H1 (cell line): ENCODE measurements at regions not wholly inside any gene's neighbourhood (a gene's known extent, or its start where the extent isn't known, plus 50 kb on each side); places are given as distances from the start of the nearest gene placed in this dataset.

ENCODE experiments used
- CTCF ChIA-PET: fragments of 300-600 bp; sonication (Branson Sonifier 250); formaldehyde crosslinking; loops from one replicate; lab custom pipeline; 2021; ENCODE audit not compliant: partially characterized antibody; lab: Charles Lee
- POLR2A ChIA-PET: fragments of 300-600 bp; sonication (Branson Sonifier 250); formaldehyde crosslinking; loops from one replicate; lab custom pipeline; 2021; ENCODE audit warnings: inconsistent platforms; ENCODE audit not compliant: partially characterized antibody; lab: Charles Lee
- DNase-seq, 2 experiments: peaks; one replicate each; pipeline versions ENCODE4 v3.0.0 to v3.0.0-alpha.2; 2010 to 2022; ENCODE audit warnings: low spot score in 2 of 2, low read depth in 1 of 2, mixed read lengths in 1 of 2
- FAIRE-seq: peaks from 2 replicates; lab custom pipeline; 2011; peaks lifted over from hg19 to GRCh38; lab: Jason Lieb, UNC
- H2AFZ ChIP-seq: 2 replicates; pipeline ENCODE4 v1.8.1; 2012; ENCODE audit warnings: low read length, inconsistent platforms
- H2AK5ac ChIP-seq: 2 replicates; pipeline ENCODE4 v1.6.1; 2013; ENCODE audit warnings: low read depth, low read length
- H2BK120ac ChIP-seq: replicated peaks from 2 replicates; pipeline ENCODE3; 2013; ENCODE audit warnings: low read depth, low read length, inconsistent platforms
- H2BK12ac ChIP-seq: 2 replicates; pipeline ENCODE4 v1.6.1; 2013; ENCODE audit warnings: low read depth, low read length
- H2BK15ac ChIP-seq: 2 replicates; pipeline ENCODE4 v1.6.1; 2013; ENCODE audit warnings: low read length
- H2BK20ac ChIP-seq: 2 replicates; pipeline ENCODE4 v1.6.1; 2013; ENCODE audit warnings: low read length
- H2BK5ac ChIP-seq: 2 replicates; pipeline ENCODE4 v1.6.1; 2013; ENCODE audit warnings: low read depth, low read length
- H3K14ac ChIP-seq: 2 replicates; pipeline ENCODE4 v1.6.1; 2013; ENCODE audit warnings: inconsistent platforms; ENCODE audit not compliant: insufficient read length
- H3K18ac ChIP-seq: 2 replicates; pipeline ENCODE4 v1.6.1; 2013; ENCODE audit warnings: low read length; ENCODE audit errors: extremely low read depth
- H3K23ac ChIP-seq: 2 replicates; pipeline ENCODE4 v1.6.1; 2013; ENCODE audit warnings: inconsistent platforms; ENCODE audit not compliant: insufficient read length
- H3K23me2 ChIP-seq: 2 replicates; pipeline ENCODE4 v1.6.1; 2013; ENCODE audit warnings: low read depth, low read length
- H3K27ac ChIP-seq: 2 replicates; pipeline ENCODE4 v1.6.1; 2011; ENCODE audit warnings: low read depth, low read length, inconsistent platforms
- H3K27me3 ChIP-seq, 4 experiments: replicated peaks in 1 of 4; 1 replicate in 1 of 4; 2 replicates in 3 of 4; pipeline versions ENCODE4 v1.6.1 to v1.8.1; 2011 to 2013; ENCODE audit warnings: low read length in 3 of 4, mild to moderate bottlenecking in 3 of 4, inconsistent platforms in 2 of 4, mixed read lengths in 2 of 4, moderate library complexity in 1 of 4; ENCODE audit not compliant: control insufficient read depth in 3 of 4, insufficient read depth in 3 of 4; ENCODE audit errors: extremely low read depth in 1 of 4
- H3K36me3 ChIP-seq, 4 experiments: 2 replicates each; pipeline versions ENCODE4 v1.6.1 to v1.8.1; 2011 to 2013; ENCODE audit warnings: mild to moderate bottlenecking in 4 of 4, low read length in 3 of 4, moderate library complexity in 2 of 4, control low read depth in 1 of 4, inconsistent platforms in 1 of 4; ENCODE audit not compliant: insufficient read depth in 4 of 4, control insufficient read depth in 2 of 4
- H3K4ac ChIP-seq: replicated peaks from 2 replicates; pipeline ENCODE3; 2013; ENCODE audit warnings: low read length, low read depth, mixed read lengths, inconsistent platforms; ENCODE audit not compliant: insufficient read length
- H3K4me1 ChIP-seq, 4 experiments: replicated peaks in 1 of 4; 1 replicate in 1 of 4; 2 replicates in 3 of 4; pipeline versions ENCODE4 v1.6.1 to v1.8.1; 2011 to 2013; ENCODE audit warnings: low read length in 3 of 4, inconsistent platforms in 2 of 4, mixed read lengths in 1 of 4; ENCODE audit not compliant: insufficient read depth in 4 of 4, control insufficient read depth in 3 of 4
- H3K4me2 ChIP-seq, 2 experiments: 2 replicates each; pipeline versions ENCODE4 v1.6.1 to v1.8.1; 2011 to 2013; ENCODE audit warnings: low read depth in 2 of 2, low read length in 2 of 2, control low read depth in 1 of 2, inconsistent platforms in 1 of 2, mild to moderate bottlenecking in 1 of 2; ENCODE audit not compliant: insufficient read depth in 1 of 2
- H3K4me3 ChIP-seq, 4 experiments: fragments of 200-600, 300-600 bp in 1 of 4; sonication (generic), shearing (Covaris generic), sonication (Bioruptor Twin) in 1 of 4; 2 replicates each; pipeline versions ENCODE4 v1.5.1 to v1.8.1; 2011 to 2016; ENCODE audit warnings: low read length in 4 of 4, low read depth in 3 of 4, control low read depth in 2 of 4, inconsistent platforms in 2 of 4, mild to moderate bottlenecking in 2 of 4, mixed read lengths in 1 of 4, moderate library complexity in 1 of 4; ENCODE audit not compliant: insufficient read depth in 2 of 4; ENCODE audit errors: extremely low read depth in 1 of 4
- H3K56ac ChIP-seq: replicated peaks from 2 replicates; pipeline ENCODE3; 2013; ENCODE audit warnings: low read depth, mild to moderate bottlenecking, mixed read lengths, low read length, inconsistent platforms; ENCODE audit not compliant: insufficient read length
- H3K79me1 ChIP-seq: 2 replicates; pipeline ENCODE4 v1.6.1; 2013; ENCODE audit warnings: low read depth, low read length, control low read depth
- H3K79me2 ChIP-seq, 2 experiments: 2 replicates each; pipeline versions ENCODE4 v1.6.1 to v1.8.1; 2012 to 2013; ENCODE audit warnings: low read length in 2 of 2, mild to moderate bottlenecking in 2 of 2, inconsistent platforms in 1 of 2; ENCODE audit not compliant: insufficient read depth in 2 of 2, control insufficient read depth in 1 of 2
- H3K9ac ChIP-seq, 4 experiments: replicated peaks in 1 of 4; 1 replicate in 1 of 4; 2 replicates in 3 of 4; pipeline versions ENCODE4 v1.6.1 to v1.8.1; 2011 to 2013; ENCODE audit warnings: low read depth in 3 of 4, low read length in 3 of 4, control low read depth in 2 of 4, mild to moderate bottlenecking in 2 of 4, moderate library complexity in 2 of 4, inconsistent platforms in 1 of 4; ENCODE audit errors: extremely low read depth in 1 of 4
- H3K9me3 ChIP-seq, 2 experiments: 2 replicates each; pipeline versions ENCODE4 v1.6.1 to v1.8.1; 2012 to 2013; ENCODE audit warnings: mild to moderate bottlenecking in 2 of 2, moderate library complexity in 2 of 2, control low read depth in 1 of 2, inconsistent platforms in 1 of 2, low read depth in 1 of 2, low read length in 1 of 2, mixed read lengths in 1 of 2; ENCODE audit not compliant: insufficient read depth in 2 of 2
- H4K20me1 ChIP-seq, 2 experiments: replicated peaks in 1 of 2; 2 replicates each; pipeline versions ENCODE3 to v1.8.1; 2011 to 2013; ENCODE audit warnings: inconsistent platforms in 2 of 2, low read length in 2 of 2, mild to moderate bottlenecking in 1 of 2; ENCODE audit not compliant: insufficient read depth in 2 of 2, control insufficient read depth in 1 of 2
- H4K5ac ChIP-seq: 2 replicates; pipeline ENCODE4 v1.6.1; 2013; ENCODE audit warnings: low read length, low read depth, mixed read lengths, inconsistent platforms; ENCODE audit not compliant: insufficient read length
- H4K8ac ChIP-seq: 2 replicates; pipeline ENCODE4 v1.8.0; 2013; ENCODE audit warnings: mild to moderate bottlenecking, moderate library complexity, low read length, inconsistent platforms; ENCODE audit not compliant: insufficient read depth; ENCODE audit errors: extremely low read depth
- H4K91ac ChIP-seq: replicated peaks from 2 replicates; pipeline ENCODE3; 2013; ENCODE audit warnings: low read length, mixed read lengths, inconsistent platforms; ENCODE audit not compliant: insufficient read length
- BACH1 ChIP-seq: IDR thresholded peaks from 2 replicates; pipeline ENCODE4 v1.6.1; 2012; ENCODE audit warnings: low read length, improper control_type of control experiment
- BCL11A ChIP-seq, 2 experiments: IDR thresholded peaks; one replicate each; pipeline ENCODE4 v1.6.1; 2011; ENCODE audit warnings: low read depth in 2 of 2, low read length in 2 of 2, mild to moderate bottlenecking in 2 of 2
- CEBPB ChIP-seq: IDR thresholded peaks from 2 replicates; pipeline ENCODE4 v1.6.1; 2012; ENCODE audit warnings: low read depth, low read length
- CTBP2 ChIP-seq: IDR thresholded peaks from 2 replicates; pipeline ENCODE4 v1.7.0; 2011; ENCODE audit warnings: borderline replicate concordance, mild to moderate bottlenecking, moderate library complexity, mixed read lengths, low read length; ENCODE audit not compliant: insufficient read depth, insufficient read length
- HDAC2 ChIP-seq, 2 experiments: fragments of 300-600 bp in 1 of 2; sonication (generic) in 1 of 2; IDR thresholded peaks; 2 replicates each; pipeline ENCODE4 v1.6.1; 2011 to 2012; ENCODE audit warnings: low read depth in 2 of 2, low read length in 2 of 2, mild to moderate bottlenecking in 2 of 2, moderate library complexity in 2 of 2, borderline replicate concordance in 1 of 2, inconsistent platforms in 1 of 2
- MAX ChIP-seq: IDR thresholded peaks from 2 replicates; pipeline ENCODE4 v1.6.1; 2012; ENCODE audit warnings: inconsistent platforms
- SIN3A ChIP-seq, 2 experiments: IDR thresholded peaks in 1 of 2; conservative IDR thresholded peaks in 1 of 2; 2 replicates each; pipeline ENCODE4 v1.6.1; 2011 to 2012; ENCODE audit warnings: low read length in 2 of 2, improper control_type of control experiment in 1 of 2, low read depth in 1 of 2, mild to moderate bottlenecking in 1 of 2
- SIRT6 ChIP-seq: IDR thresholded peaks from one replicate; pipeline ENCODE4 v1.7.1; 2012; ENCODE audit warnings: low read length, inconsistent platforms
- WGBS, 2 experiments: shearing (Covaris generic) in 1 of 2; methylation state at CpG; one replicate each; pipeline versions ENCODE4 v1.1.6 to v1.1.7; 2013 to 2015; ENCODE audit warnings: low lambda C conversion rate in 2 of 2, mixed read lengths in 2 of 2, inconsistent platforms in 1 of 2, low coverage in 1 of 2, missing lambda C conversion rate in 1 of 2; ENCODE audit not compliant: insufficient replicate concordance in 2 of 2, insufficient coverage in 1 of 2, insufficient read length in 1 of 2; ENCODE audit errors: extremely low coverage in 1 of 2, missing lambda C conversion rate in 1 of 2; 5-methylcytosine and 5-hydroxymethylcytosine counted together
- TF ChIP-seq, protein P1 (sequence below), 3 experiments: IDR thresholded peaks; 1 replicate in 2 of 3; 2 replicates in 1 of 3; pipeline versions ENCODE4 v1.5.1 to v1.6.1; 2011; ENCODE audit warnings: low read length in 3 of 3, mild to moderate bottlenecking in 3 of 3, inconsistent platforms in 2 of 3, low read depth in 1 of 3, moderate library complexity in 1 of 3; ENCODE audit not compliant: insufficient read depth in 1 of 3; ENCODE audit errors: control extremely low read depth in 1 of 3
- TF ChIP-seq, protein P2 (sequence below): IDR thresholded peaks from 2 replicates; pipeline ENCODE4 v1.6.1; 2011; ENCODE audit warnings: low read length, improper control_type of control experiment

DNA sequence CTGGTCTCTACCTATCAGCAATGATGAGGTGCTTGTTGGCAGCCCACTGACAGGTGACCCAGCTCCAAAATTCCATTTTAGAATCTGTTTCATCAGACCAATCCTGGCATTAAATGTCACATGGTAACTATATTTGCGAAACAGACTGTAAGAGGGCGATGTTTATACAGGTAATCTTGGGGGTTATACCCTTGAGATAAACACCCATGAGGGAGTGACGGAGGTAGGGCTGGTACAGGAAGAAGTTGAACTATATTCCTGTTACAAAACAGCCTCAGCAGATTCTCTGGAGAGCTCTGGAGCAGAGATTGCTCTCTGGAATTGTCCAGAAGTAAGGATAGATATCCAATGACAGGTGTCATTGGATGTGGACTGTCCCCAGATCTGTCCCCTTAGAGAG is 444.8 kb upstream of the DPP6 start:
- no peak overlapping the region for H2BK20ac ChIP-seq
- H2AK5ac ChIP-seq: no peak overlapping the region
- no peaks in the 10 kb centered on the region for H3K27me3 ChIP-seq
- WGBS, 2 experiments: 86% methylated on average over 3 of the region's 3 CpGs; no CpG with 5 or more reads in 1 of the 2 experiments
- no peak overlapping the region for H3K18ac ChIP-seq
- peaks cover 24 to 43% of the 10 kb centered on the region in 2 experiments for H3K9me3 ChIP-seq
- H3K4me1 ChIP-seq: no peaks in the 10 kb centered on the region
- no peak overlapping the region for H4K5ac ChIP-seq
- no peaks in the 10 kb centered on the region for H3K23me2 ChIP-seq
- H2BK5ac ChIP-seq: no peak overlapping the region
- ChIA-PET CTCF (interaction anchor here (2.1 kb wide), 1 partner anchor 10 kb away, joined by 6 read pairs; no protein-coding TSS in a partner anchor), POLR2A (no interaction called here)
- no peak overlapping the region for H2BK120ac ChIP-seq
- no peaks in the 10 kb centered on the region for H4K20me1 ChIP-seq
- no peaks in the 10 kb centered on the region for H3K79me1 ChIP-seq
- no peak overlapping the region for H4K91ac ChIP-seq
- no peak overlapping the region for H3K4me2 ChIP-seq
- no peak overlapping the region for H4K8ac ChIP-seq
- no peak overlapping the region for H3K9ac ChIP-seq
- no peak overlapping the region for H2BK12ac ChIP-seq
- H3K4me3 ChIP-seq: no peak overlapping the region
- no peak overlapping the region for H3K4ac ChIP-seq
- H2BK15ac ChIP-seq: no peak overlapping the region
- no peaks in the 10 kb centered on the region for H3K79me2 ChIP-seq
- DNase-seq (no peak), FAIRE-seq (no peak)
- H3K36me3 ChIP-seq: no peaks in the 10 kb centered on the region
- no peak overlapping the region for H2AFZ ChIP-seq
- H3K27ac ChIP-seq: no peak overlapping the region
- no peak overlapping the region for H3K14ac ChIP-seq
- H3K56ac ChIP-seq: no peak overlapping the region
- H3K23ac ChIP-seq: no peak overlapping the region
- no peak for TF ChIP-seq CEBPB
- no peak for TF ChIP-seq CTBP2
- TF ChIP-seq, protein P1, sequence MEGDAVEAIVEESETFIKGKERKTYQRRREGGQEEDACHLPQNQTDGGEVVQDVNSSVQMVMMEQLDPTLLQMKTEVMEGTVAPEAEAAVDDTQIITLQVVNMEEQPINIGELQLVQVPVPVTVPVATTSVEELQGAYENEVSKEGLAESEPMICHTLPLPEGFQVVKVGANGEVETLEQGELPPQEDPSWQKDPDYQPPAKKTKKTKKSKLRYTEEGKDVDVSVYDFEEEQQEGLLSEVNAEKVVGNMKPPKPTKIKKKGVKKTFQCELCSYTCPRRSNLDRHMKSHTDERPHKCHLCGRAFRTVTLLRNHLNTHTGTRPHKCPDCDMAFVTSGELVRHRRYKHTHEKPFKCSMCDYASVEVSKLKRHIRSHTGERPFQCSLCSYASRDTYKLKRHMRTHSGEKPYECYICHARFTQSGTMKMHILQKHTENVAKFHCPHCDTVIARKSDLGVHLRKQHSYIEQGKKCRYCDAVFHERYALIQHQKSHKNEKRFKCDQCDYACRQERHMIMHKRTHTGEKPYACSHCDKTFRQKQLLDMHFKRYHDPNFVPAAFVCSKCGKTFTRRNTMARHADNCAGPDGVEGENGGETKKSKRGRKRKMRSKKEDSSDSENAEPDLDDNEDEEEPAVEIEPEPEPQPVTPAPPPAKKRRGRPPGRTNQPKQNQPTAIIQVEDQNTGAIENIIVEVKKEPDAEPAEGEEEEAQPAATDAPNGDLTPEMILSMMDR (IDR thresholded peaks at IDR 0.05; ENCODE audit: control extremely low read depth in 1 of 3, insufficient read depth in 1 of 3, low read depth in 1 of 3, low read length in 3 of 3): no peak
- no peak for TF ChIP-seq SIN3A (conservative IDR thresholded peaks at IDR 0.05 in 1 of 2, IDR thresholded peaks at IDR 0.05 in 1 of 2; ENCODE audit: low read depth in 1 of 2, low read length in 2 of 2)
- TF ChIP-seq SIRT6: no peak
- TF ChIP-seq BCL11A (IDR thresholded peaks at IDR 0.05; ENCODE audit: low read depth in 2 of 2, low read length in 2 of 2): no peak
- TF ChIP-seq HDAC2 (IDR thresholded peaks at IDR 0.05; ENCODE audit: borderline replicate concordance in 1 of 2, low read depth in 2 of 2, low read length in 2 of 2): no peak
- no peak for TF ChIP-seq MAX
- TF ChIP-seq, protein P2, sequence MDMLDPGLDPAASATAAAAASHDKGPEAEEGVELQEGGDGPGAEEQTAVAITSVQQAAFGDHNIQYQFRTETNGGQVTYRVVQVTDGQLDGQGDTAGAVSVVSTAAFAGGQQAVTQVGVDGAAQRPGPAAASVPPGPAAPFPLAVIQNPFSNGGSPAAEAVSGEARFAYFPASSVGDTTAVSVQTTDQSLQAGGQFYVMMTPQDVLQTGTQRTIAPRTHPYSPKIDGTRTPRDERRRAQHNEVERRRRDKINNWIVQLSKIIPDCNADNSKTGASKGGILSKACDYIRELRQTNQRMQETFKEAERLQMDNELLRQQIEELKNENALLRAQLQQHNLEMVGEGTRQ: no peak
- TF ChIP-seq BACH1: no peak
